ENCODE measurements at regions not wholly inside any gene's neighbourhood (a gene's known extent, or its start where the extent isn't known, plus 50 kb on each side); places are given as distances from the start of the nearest gene placed in this dataset.
"Not testable (repeated sequence)": the region's sequence is repeated elsewhere in the genome, so short reads cannot be mapped to it uniquely, and the experiment has no call there.

GRCh38 chr3:18083273-18083590 is 340.8 kb upstream of the TBC1D5 start:
- H3K4ac ChIP-seq (ENCODE audit: low read depth, low read length), result not testable (repeated sequence)

DNA sequence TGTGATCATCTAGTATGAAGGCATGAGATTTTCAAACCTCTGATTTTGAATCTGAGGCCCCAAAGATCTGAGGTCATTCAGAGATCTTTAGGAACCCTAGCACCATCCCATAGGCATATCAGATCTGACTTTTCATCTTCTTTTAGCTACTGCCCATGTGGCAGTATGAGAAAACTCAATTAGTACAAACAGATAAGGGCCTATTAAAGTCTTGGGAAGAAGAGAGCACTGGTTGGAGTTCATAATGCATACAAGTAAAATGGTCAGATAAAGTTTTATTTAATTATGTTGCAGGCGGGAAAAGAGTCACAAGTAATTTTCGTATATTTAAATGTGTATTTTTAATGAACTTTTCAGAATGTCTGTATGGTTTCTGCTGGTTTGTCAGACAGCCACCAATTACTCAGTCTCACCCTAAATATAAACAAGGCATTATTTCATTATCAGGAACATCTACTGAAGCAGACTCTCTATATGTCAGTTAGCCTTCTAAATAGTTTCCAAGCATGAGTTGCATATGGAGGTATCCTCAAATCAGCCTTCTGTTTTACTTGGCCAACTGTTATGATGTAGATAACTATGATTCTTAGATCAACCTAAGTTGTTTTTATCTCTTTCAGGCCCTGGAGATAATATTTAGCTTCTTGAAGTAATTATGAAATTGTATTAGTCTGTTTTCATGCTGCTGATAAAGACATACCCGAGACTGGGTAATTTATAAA is 340.3 kb upstream of the TBC1D5 start:
- Histone ChIP-seq H3K79me1 (ENCODE audit: low read length) (no peaks in the 10 kb centered on the region), H2AK5ac (ENCODE audit: low read length) (no peak overlapping the region), H2BK120ac (ENCODE audit: low read depth, low read length) (no peak overlapping the region), H4K8ac (ENCODE audit: low read depth, low read length) (no peak overlapping the region), H3K23ac (ENCODE audit: low read length) (no peak overlapping the region), H3K4me1 (ENCODE audit: control insufficient read depth, low read depth, low read length) (no peaks in the 10 kb centered on the region), H2BK5ac (ENCODE audit: low read length) (no peak overlapping the region), H3K4ac (ENCODE audit: low read depth, low read length) (no peak overlapping the region), H3K27ac (ENCODE audit: low read depth, low read length) (no peak overlapping the region), H3K27me3 (ENCODE audit: insufficient read depth, low read length, poor library complexity) (no peaks in the 10 kb centered on the region), H4K5ac (ENCODE audit: low read length) (no peak overlapping the region), H3K4me3 (ENCODE audit: low read length) (no peak overlapping the region), H3K79me2 (ENCODE audit: control insufficient read depth, insufficient read depth, low read length) (no peaks in the 10 kb centered on the region), H3K36me3 (ENCODE audit: control insufficient read depth, insufficient read depth, low read length) (no peaks in the 10 kb centered on the region), H2BK15ac (replicated peaks; ENCODE audit: low read depth) (no peak overlapping the region), H3K56ac (ENCODE audit: low read length) (no peak overlapping the region), H3K9ac (ENCODE audit: low read length) (no peak overlapping the region), H3K4me2 (ENCODE audit: low read length) (no peak overlapping the region), H3K18ac (ENCODE audit: low read length) (no peak overlapping the region)
- DNase-seq, result no peak
- WGBS (ENCODE audit: extremely low coverage, insufficient coverage, low lambda C conversion rate), result no CpG with 5 or more reads among the region's 3 CpGs

More at GRCh38 chr3:18083273-18083590, 340.8 kb upstream of the TBC1D5 start:
- H4K5ac ChIP-seq (ENCODE audit: low read length); H3K27ac ChIP-seq (ENCODE audit: low read depth, low read length); H3K4me2 ChIP-seq (ENCODE audit: low read length); DNase-seq; H4K8ac ChIP-seq (ENCODE audit: low read depth, low read length); H3K79me2 ChIP-seq (ENCODE audit: control insufficient read depth, insufficient read depth, low read length); H3K56ac ChIP-seq (ENCODE audit: low read length); H3K27me3 ChIP-seq (ENCODE audit: insufficient read depth, low read length, poor library complexity); H2BK120ac ChIP-seq (ENCODE audit: low read depth, low read length); H3K79me1 ChIP-seq (ENCODE audit: low read length); H2BK15ac ChIP-seq (replicated peaks; ENCODE audit: low read depth); H3K36me3 ChIP-seq (ENCODE audit: control insufficient read depth, insufficient read depth, low read length); H3K23ac ChIP-seq (ENCODE audit: low read length); H3K4me3 ChIP-seq (ENCODE audit: low read length); H2AK5ac ChIP-seq (ENCODE audit: low read length); H2BK5ac ChIP-seq (ENCODE audit: low read length); H3K9ac ChIP-seq (ENCODE audit: low read length); H3K18ac ChIP-seq (ENCODE audit: low read length); H3K4me1 ChIP-seq (ENCODE audit: control insufficient read depth, low read depth, low read length): not testable (repeated sequence)
- no CpG with 5 or more reads among the region's 1 CpG for WGBS (ENCODE audit: extremely low coverage, insufficient coverage, low lambda C conversion rate)

- H2AK5ac ChIP-seq (ENCODE audit: low read length), result no peak overlapping the region
- H3K27me3 ChIP-seq (ENCODE audit: insufficient read depth, low read length, poor library complexity), result no peaks in the 10 kb centered on the region
- H3K79me1 ChIP-seq (ENCODE audit: low read length), result no peaks in the 10 kb centered on the region
- no peak overlapping the region for H3K4me2 ChIP-seq (ENCODE audit: low read length)
- no peak overlapping the region for H3K56ac ChIP-seq (ENCODE audit: low read length)
- H3K4me3 ChIP-seq (ENCODE audit: low read length), result no peak overlapping the region
- no peak overlapping the region for H3K4ac ChIP-seq (ENCODE audit: low read depth, low read length)
- no peaks in the 10 kb centered on the region for H3K36me3 ChIP-seq (ENCODE audit: control insufficient read depth, insufficient read depth, low read length)
- H4K8ac ChIP-seq (ENCODE audit: low read depth, low read length), result no peak overlapping the region
- H3K18ac ChIP-seq (ENCODE audit: low read length), result no peak overlapping the region
- H2BK120ac ChIP-seq (ENCODE audit: low read depth, low read length), result no peak overlapping the region
- no peaks in the 10 kb centered on the region for H3K79me2 ChIP-seq (ENCODE audit: control insufficient read depth, insufficient read depth, low read length)
- H2BK15ac ChIP-seq (replicated peaks; ENCODE audit: low read depth), result no peak overlapping the region
- no peak overlapping the region for H3K27ac ChIP-seq (ENCODE audit: low read depth, low read length)
- no peak for DNase-seq
- no peak overlapping the region for H2BK5ac ChIP-seq (ENCODE audit: low read length)
- no peaks in the 10 kb centered on the region for H3K4me1 ChIP-seq (ENCODE audit: control insufficient read depth, low read depth, low read length)
- H4K5ac ChIP-seq (ENCODE audit: low read length), result no peak overlapping the region
- no peak overlapping the region for H3K9ac ChIP-seq (ENCODE audit: low read length)
- H3K23ac ChIP-seq (ENCODE audit: low read length), result no peak overlapping the region
Measured at GRCh38 chr3:18080198-18080689, 337.8 kb upstream of the TBC1D5 start.

GRCh38 chr3:18079739-18080138 is 337.3 kb upstream of the TBC1D5 start:
- Histone ChIP-seq H3K9ac (ENCODE audit: low read length) (no peak overlapping the region), H3K18ac (ENCODE audit: low read length) (no peak overlapping the region), H4K8ac (ENCODE audit: low read depth, low read length) (no peak overlapping the region), H3K36me3 (ENCODE audit: control insufficient read depth, insufficient read depth, low read length) (no peaks in the 10 kb centered on the region), H3K79me2 (ENCODE audit: control insufficient read depth, insufficient read depth, low read length) (no peaks in the 10 kb centered on the region), H3K4me2 (ENCODE audit: low read length) (no peak overlapping the region), H3K79me1 (ENCODE audit: low read length) (no peaks in the 10 kb centered on the region), H2BK120ac (ENCODE audit: low read depth, low read length) (no peak overlapping the region), H2BK5ac (ENCODE audit: low read length) (no peak overlapping the region), H3K27me3 (ENCODE audit: insufficient read depth, low read length, poor library complexity) (no peaks in the 10 kb centered on the region), H2AK5ac (ENCODE audit: low read length) (no peak overlapping the region), H3K4me3 (ENCODE audit: low read length) (no peak overlapping the region), H3K56ac (ENCODE audit: low read length) (no peak overlapping the region), H4K5ac (ENCODE audit: low read length) (no peak overlapping the region), H3K27ac (ENCODE audit: low read depth, low read length) (no peak overlapping the region), H3K4me1 (ENCODE audit: control insufficient read depth, low read depth, low read length) (no peaks in the 10 kb centered on the region), H3K23ac (ENCODE audit: low read length) (no peak overlapping the region), H2BK15ac (replicated peaks; ENCODE audit: low read depth) (no peak overlapping the region), H3K4ac (ENCODE audit: low read depth, low read length) (no peak overlapping the region)
- no CpG with 5 or more reads among the region's 3 CpGs for WGBS (ENCODE audit: extremely low coverage, insufficient coverage, low lambda C conversion rate)
- no peak for DNase-seq

GRCh38 chr3:18079062-18079461 is 336.6 kb upstream of the TBC1D5 start:
- H3K79me1 ChIP-seq (ENCODE audit: low read length), result no peaks in the 10 kb centered on the region
- no peak overlapping the region for H3K9ac ChIP-seq (ENCODE audit: low read length)
- no CpG with 5 or more reads among the region's 3 CpGs for WGBS (ENCODE audit: extremely low coverage, insufficient coverage, low lambda C conversion rate)
- H4K8ac ChIP-seq (ENCODE audit: low read depth, low read length), result no peak overlapping the region
- no peak overlapping the region for H3K4me3 ChIP-seq (ENCODE audit: low read length)
- H4K5ac ChIP-seq (ENCODE audit: low read length), result no peak overlapping the region
- H3K4me1 ChIP-seq (ENCODE audit: control insufficient read depth, low read depth, low read length), result no peaks in the 10 kb centered on the region
- no peaks in the 10 kb centered on the region for H3K27me3 ChIP-seq (ENCODE audit: insufficient read depth, low read length, poor library complexity)
- no peak overlapping the region for H3K18ac ChIP-seq (ENCODE audit: low read length)
- no peak for DNase-seq
- H3K56ac ChIP-seq (ENCODE audit: low read length), result no peak overlapping the region
- no peaks in the 10 kb centered on the region for H3K36me3 ChIP-seq (ENCODE audit: control insufficient read depth, insufficient read depth, low read length)
- H3K4me2 ChIP-seq (ENCODE audit: low read length), result no peak overlapping the region
- no peak overlapping the region for H3K23ac ChIP-seq (ENCODE audit: low read length)
- no peak overlapping the region for H3K4ac ChIP-seq (ENCODE audit: low read depth, low read length)
- H2BK15ac ChIP-seq (replicated peaks; ENCODE audit: low read depth), result no peak overlapping the region
- no peak overlapping the region for H2AK5ac ChIP-seq (ENCODE audit: low read length)
- no peak overlapping the region for H2BK120ac ChIP-seq (ENCODE audit: low read depth, low read length)
- H2BK5ac ChIP-seq (ENCODE audit: low read length), result no peak overlapping the region
- H3K79me2 ChIP-seq (ENCODE audit: control insufficient read depth, insufficient read depth, low read length), result no peaks in the 10 kb centered on the region
- no peak overlapping the region for H3K27ac ChIP-seq (ENCODE audit: low read depth, low read length)
